ENCODE measurements at regions not wholly inside any gene's neighbourhood (a gene's known extent, or its start where the extent isn't known, plus 50 kb on each side); places are given as distances from the start of the nearest gene placed in this dataset.
"Not testable (repeated sequence)": the region's sequence is repeated elsewhere in the genome, so short reads cannot be mapped to it uniquely, and the experiment has no call there.

DNA sequence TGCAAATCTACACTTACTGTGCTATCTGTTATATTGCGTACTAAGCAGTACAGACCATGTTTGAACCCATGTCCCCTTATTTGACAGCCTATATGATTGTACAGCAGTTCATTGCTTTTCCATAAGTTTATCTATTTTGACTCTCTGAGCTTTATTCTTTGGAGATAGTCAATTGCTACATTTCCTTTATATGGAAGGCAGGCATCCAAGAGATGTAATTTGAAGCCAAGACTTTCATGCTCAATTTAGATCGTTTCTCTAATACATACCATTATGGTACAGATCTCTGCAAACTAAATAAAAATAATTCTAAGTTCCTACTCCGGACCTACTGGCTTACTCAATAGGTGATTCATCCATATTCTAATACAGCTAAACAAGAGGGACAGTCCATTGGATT lies 424.8 kb downstream of the TMEM38B start:
- no peak for DNase-seq

DNA sequence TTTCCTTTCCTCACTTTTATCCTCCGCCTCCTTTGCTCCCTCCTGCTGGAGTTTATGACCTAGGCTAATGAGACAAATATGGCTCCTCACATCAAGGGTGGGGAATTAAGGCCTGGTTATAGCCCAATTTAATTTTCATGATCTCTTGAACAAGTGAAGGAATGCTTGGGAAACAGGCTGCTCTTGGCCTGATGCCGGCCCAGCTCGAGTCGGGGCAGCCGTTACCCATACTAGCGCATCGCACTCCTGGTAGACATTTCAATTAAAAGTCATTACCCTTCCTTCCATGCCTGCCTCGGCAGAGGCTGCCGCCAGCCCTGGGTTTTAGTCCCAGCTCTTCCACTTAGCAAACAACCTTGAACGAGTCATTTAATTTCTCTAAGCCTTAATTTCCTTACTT lies 425.7 kb downstream of the TMEM38B start:
- DNase-seq, result no peak

DNA sequence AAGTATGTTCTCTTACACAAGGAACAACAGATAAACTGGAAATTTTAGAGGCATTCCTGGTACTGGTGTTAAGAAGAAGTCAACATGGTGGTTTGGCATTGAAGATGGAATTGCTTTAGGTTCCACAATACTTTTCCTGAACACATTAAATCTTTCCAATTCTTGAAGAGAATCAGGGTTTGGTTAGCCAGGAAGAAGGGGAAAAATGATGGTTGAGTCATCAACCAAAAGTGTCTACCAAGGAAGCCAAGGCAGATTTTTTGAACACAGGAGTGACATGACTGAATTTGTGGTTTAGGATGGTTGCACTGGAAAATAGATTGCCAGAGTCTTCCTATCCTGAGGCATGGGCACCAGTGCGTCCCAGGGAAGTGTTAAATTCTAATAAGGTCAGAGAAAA lies 433.4 kb downstream of the TMEM38B start:
- no peak for DNase-seq

DNA sequence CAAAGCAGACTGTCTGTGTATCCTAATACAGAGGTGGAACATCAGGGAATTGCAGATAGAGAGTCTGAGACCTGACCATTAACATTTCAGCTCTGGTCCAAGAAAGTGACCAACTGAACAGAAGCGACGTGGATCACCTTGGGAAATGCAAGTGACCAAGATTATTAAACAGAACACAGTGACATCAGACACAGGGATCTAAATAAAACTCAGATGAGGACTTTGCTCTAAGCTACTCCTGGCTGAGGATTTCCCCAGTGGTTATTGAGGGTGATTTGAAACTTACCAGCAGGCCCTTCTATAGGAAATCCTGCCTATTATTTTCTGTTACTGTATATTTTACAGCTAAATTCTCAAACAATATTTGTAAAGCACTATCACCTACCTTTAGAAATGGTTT lies 436.0 kb downstream of the TMEM38B start:
- no peak for DNase-seq

- DNase-seq, result no peak
Observed at GRCh38 chr9:106143781-106144180, 449.4 kb downstream of the TMEM38B start.

GRCh38 chr9:106146066-106146840 lies 451.9 kb downstream of the TMEM38B start:
- no peak for DNase-seq

- no peak for DNase-seq
Observed at GRCh38 chr9:106146886-106147285, 452.5 kb downstream of the TMEM38B start.

GRCh38 chr9:106149956-106150355 lies 455.6 kb downstream of the TMEM38B start:
- no peak for DNase-seq

DNA sequence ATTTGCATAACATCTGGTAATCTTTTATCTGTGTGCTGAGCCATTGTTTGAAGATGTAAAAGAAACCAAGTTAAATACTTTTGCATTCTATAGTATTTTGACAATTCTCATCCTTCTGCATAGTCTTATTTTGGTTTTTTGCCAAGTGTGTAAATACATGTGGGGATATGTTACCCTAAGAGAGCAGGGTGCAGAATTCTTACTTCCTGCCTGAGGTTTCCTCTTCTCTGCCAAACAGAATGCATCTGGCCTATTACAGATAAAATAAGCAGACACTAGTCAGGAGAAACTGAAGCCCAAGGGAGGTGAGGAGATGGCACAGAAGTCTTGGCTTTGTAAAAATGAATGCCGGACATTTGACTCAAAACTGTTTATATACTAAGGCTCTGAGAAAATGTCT lies 462.1 kb downstream of the TMEM38B start:
- DNase-seq, result no peak

DNA sequence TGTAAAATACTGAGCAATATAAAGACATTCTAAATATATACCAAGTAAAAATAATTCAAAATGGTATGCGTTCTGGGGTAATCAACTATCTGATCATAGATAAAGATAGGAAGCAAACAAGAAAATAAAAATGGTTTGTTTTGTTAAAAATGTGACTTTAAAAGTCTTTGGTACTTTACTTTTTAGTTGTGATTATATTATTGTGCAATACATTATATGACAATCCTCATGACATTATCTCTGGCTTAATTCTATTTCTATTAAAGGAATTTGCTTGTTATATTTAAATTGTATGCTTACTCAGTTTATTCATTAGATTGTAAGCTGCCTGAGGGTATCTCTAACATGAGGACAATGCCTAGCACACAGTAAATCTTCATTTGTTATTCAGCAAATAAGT lies 477.9 kb downstream of the TMEM38B start:
- DNase-seq, result no peak

- DNase-seq, result no peak
Observed at GRCh38 chr9:106174346-106174745, 480.0 kb downstream of the TMEM38B start.

GRCh38 chr9:106177216-106177615 lies 482.9 kb downstream of the TMEM38B start:
- DNase-seq, result no peak

DNA sequence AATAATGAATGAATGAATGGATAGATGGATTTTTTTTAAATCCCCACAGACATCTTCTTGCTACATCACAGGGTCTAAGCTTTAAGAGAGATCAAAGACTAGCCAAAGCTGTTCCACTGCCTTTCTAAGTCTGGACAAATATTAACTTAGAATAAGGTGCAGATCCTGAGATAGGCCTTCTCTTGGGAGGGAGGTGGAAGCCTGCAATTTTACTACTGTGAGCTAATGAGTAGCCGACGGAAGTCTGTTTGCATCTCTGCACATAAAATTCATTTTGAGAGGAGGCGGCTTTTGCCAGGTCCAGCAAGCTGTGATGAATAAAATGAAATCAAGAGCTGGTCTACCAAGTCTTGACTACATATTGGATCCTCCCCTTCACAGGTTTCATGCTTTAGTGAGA lies 484.9 kb downstream of the TMEM38B start:
- DNase-seq, result no peak

DNA sequence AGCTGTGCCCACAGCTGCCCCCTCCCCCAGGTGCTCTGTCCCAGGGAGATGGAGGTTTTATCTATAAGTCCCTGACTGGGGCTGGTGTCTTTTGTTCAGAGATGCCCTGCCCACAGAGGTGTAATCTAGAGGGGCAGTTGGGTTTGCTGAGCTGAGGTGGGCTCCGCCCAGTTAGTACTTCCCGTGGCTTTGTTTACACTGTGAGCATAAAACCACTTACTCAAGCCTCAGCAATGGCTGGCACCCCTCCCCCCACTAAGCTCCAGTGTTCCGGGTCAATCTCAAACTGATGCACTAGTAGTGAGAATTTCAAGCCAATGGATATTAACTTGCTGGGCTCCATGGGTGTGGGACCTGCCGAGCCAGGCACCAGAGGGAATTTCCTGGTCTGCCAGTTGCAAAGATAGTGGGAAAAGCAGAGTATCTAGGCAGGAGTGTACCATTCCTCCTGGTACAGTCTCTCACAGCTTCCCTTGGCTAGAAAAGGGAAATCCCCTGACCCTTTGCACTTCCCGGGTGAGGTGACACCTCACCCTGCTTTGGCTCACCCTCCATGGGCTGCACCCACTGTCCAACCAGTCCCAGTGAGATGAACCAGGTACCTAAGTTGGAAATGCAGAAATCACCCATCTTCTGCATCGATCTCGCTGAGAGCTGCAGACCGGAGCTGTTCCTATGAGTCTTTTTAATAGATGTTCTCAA lies 509.6 kb downstream of the TMEM38B start:
- DNase-seq, result not testable (repeated sequence)

GRCh38 chr9:106207298-106207697 lies 513.0 kb downstream of the TMEM38B start:
- no peak for DNase-seq

DNA sequence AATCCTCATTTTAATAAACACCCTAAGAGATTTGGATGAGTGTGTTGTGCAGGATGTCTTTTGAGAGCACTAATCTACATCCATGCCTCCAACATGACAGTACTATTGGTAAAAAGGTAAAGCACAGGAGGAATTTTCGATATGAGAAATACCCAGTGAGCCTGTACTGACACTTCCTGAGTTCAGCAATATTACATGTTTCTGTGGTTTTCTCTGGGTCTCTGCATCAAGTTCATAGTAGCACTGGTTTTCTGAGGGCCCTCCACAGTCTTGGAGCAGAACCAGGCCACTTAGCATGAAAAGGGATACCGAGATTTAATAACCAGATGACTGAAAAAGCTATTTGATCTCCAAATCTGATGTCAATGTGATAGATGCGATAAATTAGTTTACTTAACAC lies 524.1 kb downstream of the TMEM38B start:
- no peak for DNase-seq

DNA sequence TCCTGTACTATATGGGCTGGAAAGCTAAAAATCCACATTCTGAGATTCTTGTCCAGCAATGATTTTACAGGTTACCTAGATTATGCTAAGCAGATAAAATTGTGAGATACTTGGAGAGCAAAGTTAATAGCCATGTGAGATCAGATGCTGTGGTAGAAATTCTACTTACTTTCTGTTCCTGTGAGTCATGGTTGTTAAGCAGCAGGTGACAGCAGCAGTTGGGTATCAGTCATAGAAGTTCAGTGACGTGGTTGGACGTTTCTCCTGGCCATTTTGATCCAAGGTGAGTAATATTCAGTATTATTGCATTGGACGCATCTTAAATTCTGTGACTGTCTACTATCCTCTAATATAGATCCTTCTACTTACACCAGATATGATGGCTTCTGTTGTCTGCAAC lies 524.5 kb downstream of the TMEM38B start:
- DNase-seq, result no peak

- no peak for DNase-seq
Observed at GRCh38 chr9:106220415-106220814, 526.1 kb downstream of the TMEM38B start.

DNA sequence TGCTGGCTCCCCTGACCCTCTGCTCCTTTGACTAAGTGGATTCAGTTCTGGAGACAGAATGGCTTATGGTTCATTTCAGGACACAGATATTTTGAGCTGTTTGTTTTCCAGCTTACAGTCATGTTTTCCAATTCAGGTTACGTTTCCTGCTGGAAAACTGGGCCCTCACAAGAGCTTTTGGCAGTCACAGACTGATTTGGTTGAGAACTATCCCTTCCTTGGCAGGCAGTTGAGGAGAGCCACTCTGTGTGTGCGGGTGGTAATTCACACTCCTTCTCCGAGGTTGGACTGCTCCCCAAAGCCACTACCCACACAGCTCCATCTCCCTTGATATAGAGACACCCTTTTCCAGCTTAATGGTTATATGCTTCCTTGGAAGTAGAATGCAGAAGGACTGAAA lies 534.5 kb downstream of the TMEM38B start:
- DNase-seq, result no peak

DNA sequence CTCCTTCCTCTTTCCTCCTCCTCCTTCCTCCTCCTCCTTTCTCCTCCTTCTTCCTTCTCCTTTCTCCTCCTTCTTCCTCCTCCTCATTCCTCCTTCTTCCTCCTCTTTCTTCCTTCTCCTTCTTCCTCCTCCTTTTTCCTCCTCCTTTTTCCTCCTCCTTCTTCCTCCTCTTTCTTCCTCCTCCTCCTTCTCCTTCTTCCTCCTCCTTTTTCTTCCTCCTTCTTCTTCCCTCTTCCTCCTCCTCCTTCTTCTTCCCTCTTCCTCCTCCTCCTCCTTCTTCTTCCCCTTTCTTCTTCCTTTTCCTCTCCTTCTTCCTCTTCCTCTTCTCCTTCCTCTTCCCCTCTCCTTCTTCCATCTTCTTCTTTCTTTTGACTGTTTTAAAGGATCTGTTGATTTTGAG lies 538.8 kb downstream of the TMEM38B start:
- no peak for DNase-seq

GRCh38 chr9:106260908-106261307 lies 566.6 kb downstream of the TMEM38B start:
- not testable (repeated sequence) for DNase-seq

- DNase-seq, result no peak
Observed at GRCh38 chr9:106277966-106278365, 583.6 kb downstream of the TMEM38B start.

- DNase-seq, result no peak
Observed at GRCh38 chr9:106283769-106284168, 579.2 kb upstream of the ZNF462 start.

DNA sequence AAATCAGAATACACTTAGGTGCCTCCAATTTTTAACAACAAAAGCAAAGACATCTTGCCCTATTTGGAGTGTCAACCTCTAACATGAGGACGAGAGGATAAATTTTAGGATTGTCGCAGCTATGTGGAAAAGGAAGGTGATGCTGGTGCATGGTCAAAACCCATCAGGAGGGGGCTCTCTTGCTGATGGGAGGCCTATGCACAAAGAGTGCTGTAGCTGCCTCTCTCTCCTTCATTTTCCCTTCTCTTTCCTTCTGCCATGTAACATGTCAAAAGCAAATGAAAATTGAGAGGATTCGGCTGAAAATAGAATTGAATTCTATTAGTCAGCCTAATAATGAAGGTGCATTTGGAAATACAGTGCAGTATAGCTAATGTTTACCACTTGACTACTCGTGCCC lies 578.7 kb upstream of the ZNF462 start:
- no peak for DNase-seq

DNA sequence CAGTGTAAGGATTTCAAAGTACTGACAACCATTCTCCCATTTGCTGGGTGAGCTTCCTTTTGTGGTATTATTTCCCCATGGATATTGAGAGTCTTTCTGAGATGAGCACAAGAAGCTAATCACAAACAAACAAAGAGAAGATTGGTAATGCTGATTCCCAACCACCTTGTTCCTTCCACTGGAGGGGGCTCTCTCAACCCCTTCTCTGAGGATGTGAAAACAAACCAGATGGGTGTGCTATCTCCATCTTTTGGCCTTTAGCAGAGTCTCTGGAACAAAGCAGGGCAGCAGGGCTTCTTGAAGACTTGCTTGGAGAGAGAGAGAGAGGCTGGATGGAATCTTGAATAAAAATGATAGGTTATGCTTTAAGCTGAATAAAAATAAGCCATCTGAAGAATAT lies 576.7 kb upstream of the ZNF462 start:
- no peak for DNase-seq
